ENCODE measurements at regions not wholly inside any gene's neighbourhood (a gene's known extent, or its start where the extent isn't known, plus 50 kb on each side); places are given as distances from the start of the nearest gene placed in this dataset.

DNA sequence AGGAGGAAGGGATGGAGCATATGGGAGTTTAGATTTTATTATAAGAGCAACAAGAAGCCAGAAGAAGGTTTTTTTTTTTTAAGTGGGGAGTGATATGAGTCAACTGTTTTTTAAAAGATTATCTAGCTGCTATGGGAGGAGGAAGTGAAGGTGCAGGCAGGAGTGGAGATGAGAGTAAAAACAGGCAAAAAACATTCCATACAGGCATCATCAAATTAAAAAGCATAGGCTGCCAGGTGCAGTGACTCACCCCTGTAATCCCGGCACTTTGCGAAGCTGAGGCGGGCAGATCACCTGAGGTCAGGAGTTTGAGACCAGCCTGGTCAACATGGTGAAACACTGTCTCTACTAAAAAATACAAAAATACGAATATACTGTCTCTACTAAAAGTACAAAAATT, 368.4 kb upstream of the MTNR1B start (continued):
- TF ChIP-seq, protein P1, sequence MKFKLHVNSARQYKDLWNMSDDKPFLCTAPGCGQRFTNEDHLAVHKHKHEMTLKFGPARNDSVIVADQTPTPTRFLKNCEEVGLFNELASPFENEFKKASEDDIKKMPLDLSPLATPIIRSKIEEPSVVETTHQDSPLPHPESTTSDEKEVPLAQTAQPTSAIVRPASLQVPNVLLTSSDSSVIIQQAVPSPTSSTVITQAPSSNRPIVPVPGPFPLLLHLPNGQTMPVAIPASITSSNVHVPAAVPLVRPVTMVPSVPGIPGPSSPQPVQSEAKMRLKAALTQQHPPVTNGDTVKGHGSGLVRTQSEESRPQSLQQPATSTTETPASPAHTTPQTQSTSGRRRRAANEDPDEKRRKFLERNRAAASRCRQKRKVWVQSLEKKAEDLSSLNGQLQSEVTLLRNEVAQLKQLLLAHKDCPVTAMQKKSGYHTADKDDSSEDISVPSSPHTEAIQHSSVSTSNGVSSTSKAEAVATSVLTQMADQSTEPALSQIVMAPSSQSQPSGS (IDR thresholded peaks at IDR 0.05; ENCODE audit: low read length): no peak
